Caco-2 (cell line): ENCODE measurements at regions not wholly inside any gene's neighbourhood (a gene's known extent, or its start where the extent isn't known, plus 50 kb on each side); places are given as distances from the start of the nearest gene placed in this dataset.

Source experiments
- BruUV-seq: library from RNA; stranded (reverse); fragments of 400-500 nt; replicated peaks from 2 replicates; lab custom pipeline; 2021; lab: Mats Ljungman, UMichigan
- CTCF ChIA-PET: fragments of 300-600 bp; sonication (Branson Sonifier 250); formaldehyde crosslinking; loops from one replicate; lab custom pipeline; 2022; ENCODE audit warnings: antibody characterized with exemption; lab: Charles Lee
- POLR2A ChIA-PET: fragments of 300-600 bp; sonication (Branson Sonifier 250); formaldehyde crosslinking; loops from one replicate; lab custom pipeline; 2022; ENCODE audit warnings: antibody characterized with exemption; lab: Charles Lee
- DNase-seq, 2 experiments: peaks; one replicate each; pipeline versions ENCODE4 v3.0.0 to v3.0.0-alpha.2; 2020 to 2022
- H3K27me3 ChIP-seq: replicated peaks from 2 replicates; pipeline ENCODE4 v1.6.0; 2011; ENCODE audit warnings: low read length; ENCODE audit not compliant: control insufficient read depth, insufficient read depth
- H3K36me3 ChIP-seq: 2 replicates; pipeline ENCODE4 v1.5.1; 2011; ENCODE audit warnings: low read length; ENCODE audit not compliant: control insufficient read depth, insufficient read depth
- H3K4me1 ChIP-seq: fragments of 250-450 bp; sonication (Bioruptor Pico); 2 replicates; pipeline ENCODE4 v1.5.1; 2020; ENCODE audit warnings: mild to moderate bottlenecking
- H3K4me3 ChIP-seq: 2 replicates; pipeline ENCODE4 v1.5.1; 2011; ENCODE audit warnings: low read depth, mild to moderate bottlenecking, control low read depth, low read length
- H3K9me3 ChIP-seq: fragments of 250-450 bp; sonication (Bioruptor Pico); 2 replicates; pipeline ENCODE4 v1.5.1; 2020; ENCODE audit warnings: mild to moderate bottlenecking, moderate library complexity
- H3K27ac Mint-ChIP-seq: one replicate; pipeline ENCODE4 v1.8.0; 2022; ENCODE audit warnings: mixed read lengths; ENCODE audit not compliant: unreplicated experiment
- H3K27me3 Mint-ChIP-seq: one replicate; pipeline ENCODE4 v1.8.0; 2022; ENCODE audit warnings: mixed read lengths; ENCODE audit not compliant: insufficient read depth, unreplicated experiment
- H3K36me3 Mint-ChIP-seq: one replicate; pipeline ENCODE4 v1.8.0; 2022; ENCODE audit warnings: mild to moderate bottlenecking, mixed read lengths; ENCODE audit not compliant: insufficient read depth, unreplicated experiment
- H3K4me1 Mint-ChIP-seq: one replicate; pipeline ENCODE4 v1.8.0; 2022; ENCODE audit warnings: low read depth, mixed read lengths; ENCODE audit not compliant: unreplicated experiment
- H3K4me3 Mint-ChIP-seq: one replicate; pipeline ENCODE4 v1.8.0; 2022; ENCODE audit warnings: mild to moderate bottlenecking, moderate library complexity, mixed read lengths; ENCODE audit not compliant: unreplicated experiment
- H3K9me3 Mint-ChIP-seq: one replicate; pipeline ENCODE4 v1.8.0; 2022; ENCODE audit warnings: mixed read lengths; ENCODE audit not compliant: unreplicated experiment
- CTCF ChIP-seq, 2 experiments: fragments of 200-600 bp in 1 of 2; IDR thresholded peaks; 1 replicate in 1 of 2; 2 replicates in 1 of 2; pipeline versions ENCODE4 v1.5.1 to v1.8.0; 2011 to 2022; ENCODE audit warnings: antibody characterized with exemption in 1 of 2, control low read depth in 1 of 2, inconsistent platforms in 1 of 2, low read depth in 1 of 2, low read length in 1 of 2, mild to moderate bottlenecking in 1 of 2, moderate library complexity in 1 of 2; ENCODE audit not compliant: insufficient read depth in 1 of 2, severe bottlenecking in 1 of 2, unreplicated experiment in 1 of 2
- intact Hi-C: fragments of 100-400 bp; cut with micrococcal nuclease; formaldehyde crosslinking; loops from one replicate; pipeline ENCODE4 v1.10.0; 2022; ENCODE audit not compliant: unreplicated experiment

- H3K4me1 Mint-ChIP-seq: peaks cover 39% of the 10 kb centered on the region
- POLR2A ChIA-PET: no interaction called here
- BruUV-seq: no TSS peak
- peak overlapping the region; percentile 36 for H3K27ac Mint-ChIP-seq
- DNase-seq: peak; percentile 41 to 48
- no peak for TF ChIP-seq CTCF (IDR thresholded peaks at IDR 0.05; ENCODE audit: insufficient read depth in 1 of 2, low read depth in 1 of 2, low read length in 1 of 2, severe bottlenecking in 1 of 2, unreplicated experiment in 1 of 2)
- no peaks in the 10 kb centered on the region for H3K27me3 Mint-ChIP-seq
- Histone ChIP-seq H3K9me3 (no peaks in the 10 kb centered on the region), H3K4me3 (no peak overlapping the region), H3K27me3 (no peaks in the 10 kb centered on the region), H3K4me1 (peaks cover 35% of the 10 kb centered on the region), H3K36me3 (no peaks in the 10 kb centered on the region)
- no peaks in the 10 kb centered on the region for H3K9me3 Mint-ChIP-seq
- no peaks in the 10 kb centered on the region for H3K36me3 Mint-ChIP-seq
- CTCF ChIA-PET: no interaction called here
- peak overlapping the region; percentile 5 for H3K4me3 Mint-ChIP-seq
- intact Hi-C loops: loop anchor here (1.0 to 2.0 kb wide), 3 partner anchors 28 to 126 kb away; partner anchors contain the start of gene TLE1
These were observed 113.3 kb upstream of the SPATA31D4 start for GRCh38 chr9:81814794-81815464.

GRCh38 chr9:81815781-81816180 is 112.4 kb upstream of the SPATA31D4 start:
- no peaks in the 10 kb centered on the region for H3K9me3 ChIP-seq
- Mint-ChIP-seq H3K27me3 (no peaks in the 10 kb centered on the region), H3K36me3 (no peaks in the 10 kb centered on the region), H3K4me1 (peaks cover 47% of the 10 kb centered on the region), H3K9me3 (no peaks in the 10 kb centered on the region), H3K4me3 (peak overlapping the region; percentile 22), H3K27ac (no peak overlapping the region)
- no TSS peak for BruUV-seq
- ChIA-PET POLR2A (no interaction called here), CTCF (no interaction called here)
- no peaks in the 10 kb centered on the region for H3K36me3 ChIP-seq
- no peak overlapping the region for H3K4me3 ChIP-seq
- H3K4me1 ChIP-seq: peaks cover 35% of the 10 kb centered on the region
- intact Hi-C loops: loop anchor here (2.0 kb wide), 1 partner anchor 33 kb away; no protein-coding TSS in a partner anchor
- no peaks in the 10 kb centered on the region for H3K27me3 ChIP-seq
- TF ChIP-seq CTCF (IDR thresholded peaks at IDR 0.05; ENCODE audit: insufficient read depth in 1 of 2, low read depth in 1 of 2, low read length in 1 of 2, severe bottlenecking in 1 of 2, unreplicated experiment in 1 of 2): no peak
- no peak for DNase-seq

GRCh38 chr9:81819155-81819554 is 109.1 kb upstream of the SPATA31D4 start:
- no peak for DNase-seq
- H3K4me3 Mint-ChIP-seq: no peak overlapping the region
- no peaks in the 10 kb centered on the region for H3K9me3 Mint-ChIP-seq
- Histone ChIP-seq H3K4me3 (no peak overlapping the region), H3K4me1 (peaks cover 31% of the 10 kb centered on the region), H3K9me3 (no peaks in the 10 kb centered on the region), H3K36me3 (no peaks in the 10 kb centered on the region), H3K27me3 (no peaks in the 10 kb centered on the region)
- no peak for TF ChIP-seq CTCF (IDR thresholded peaks at IDR 0.05; ENCODE audit: insufficient read depth in 1 of 2, low read depth in 1 of 2, low read length in 1 of 2, severe bottlenecking in 1 of 2, unreplicated experiment in 1 of 2)
- H3K4me1 Mint-ChIP-seq: peaks cover 43% of the 10 kb centered on the region
- H3K27me3 Mint-ChIP-seq: no peaks in the 10 kb centered on the region
- ChIA-PET CTCF (no interaction called here), POLR2A (no interaction called here)
- intact Hi-C loops: no loop called here
- no peak overlapping the region for H3K27ac Mint-ChIP-seq
- H3K36me3 Mint-ChIP-seq: no peaks in the 10 kb centered on the region
- BruUV-seq: no TSS peak
